Hepatic stellate cell (primary cell): ENCODE measurements at regions not wholly inside any gene's neighbourhood (a gene's known extent, or its start where the extent isn't known, plus 50 kb on each side); places are given as distances from the start of the nearest gene placed in this dataset.
A peak's percentile ranks its signal among the peaks of the same experiment; 100 is the strongest.
"Not testable (repeated sequence)": the region's sequence is repeated elsewhere in the genome, so short reads cannot be mapped to it uniquely, and the experiment has no call there.

ENCODE experiments used
- DNase-seq: peaks from one replicate; pipeline ENCODE4 v3.0.0; 2011; ENCODE audit warnings: low spot score

GRCh38 chr7:32762925-32763293 lies 128.7 kb downstream of the KBTBD2 start:
- no peak for DNase-seq

GRCh38 chr7:32762206-32762924 lies 129.2 kb downstream of the KBTBD2 start:
- not testable (repeated sequence) for DNase-seq

GRCh38 chr7:32761451-32762205 lies 129.9 kb downstream of the KBTBD2 start:
- DNase-seq = no peak

GRCh38 chr7:32760755-32761154 lies 130.8 kb downstream of the KBTBD2 start:
- not testable (repeated sequence) for DNase-seq

- not testable (repeated sequence) for DNase-seq
Observed at GRCh38 chr7:32759859-32760258, 131.7 kb downstream of the KBTBD2 start.

GRCh38 chr7:32753872-32754271 lies 137.7 kb downstream of the KBTBD2 start:
- not testable (repeated sequence) for DNase-seq

GRCh38 chr7:32748337-32748736 lies 143.2 kb downstream of the KBTBD2 start:
- DNase-seq = not testable (repeated sequence)

GRCh38 chr7:32747443-32748148 lies 144.0 kb downstream of the KBTBD2 start:
- DNase-seq = not testable (repeated sequence)

GRCh38 chr7:32741853-32742476 lies 149.6 kb downstream of the KBTBD2 start:
- not testable (repeated sequence) for DNase-seq

GRCh38 chr7:32739749-32740148 lies 151.8 kb downstream of the KBTBD2 start:
- not testable (repeated sequence) for DNase-seq

- not testable (repeated sequence) for DNase-seq
Observed at GRCh38 chr7:32738390-32738789, 153.2 kb downstream of the KBTBD2 start.

GRCh38 chr7:32732767-32733166 lies 158.8 kb downstream of the KBTBD2 start:
- DNase-seq = not testable (repeated sequence)

- not testable (repeated sequence) for DNase-seq
Observed at GRCh38 chr7:32729335-32729675, 162.3 kb downstream of the KBTBD2 start.

- peak; percentile 51 for DNase-seq
Observed at GRCh38 chr7:32728412-32729334, 162.9 kb downstream of the KBTBD2 start.

- DNase-seq = peak; percentile 27
Observed at GRCh38 chr7:32727483-32728411, 163.8 kb downstream of the KBTBD2 start.

GRCh38 chr7:32722837-32723236 lies 168.7 kb downstream of the KBTBD2 start:
- DNase-seq = not testable (repeated sequence)

- DNase-seq = no peak
Observed at GRCh38 chr7:32694182-32694581, 197.4 kb downstream of the KBTBD2 start.

- not testable (repeated sequence) for DNase-seq
Observed at GRCh38 chr7:32691965-32692815, 196.9 kb downstream of the AVL9 start.

GRCh38 chr7:32688092-32688491 lies 192.8 kb downstream of the AVL9 start:
- not testable (repeated sequence) for DNase-seq
